GM21786 (cell line): ENCODE measurements at regions not wholly inside any gene's neighbourhood (a gene's known extent, or its start where the extent isn't known, plus 50 kb on each side); places are given as distances from the start of the nearest gene placed in this dataset.

Experiments used
- ATAC-seq: cut with Tn5 transposase; IDR thresholded peaks from one replicate; pipeline ENCODE4 v1.9.1; 2021; ENCODE audit not compliant: unreplicated experiment

- no peak for ATAC-seq
These were observed 435.0 kb upstream of the C2CD4B start for GRCh38 chr15:62599791-62600777.

- ATAC-seq = no peak
These were observed 436.9 kb upstream of the C2CD4B start for GRCh38 chr15:62601777-62602545.

GRCh38 chr15:62603742-62604141 is 438.7 kb upstream of the C2CD4B start:
- no peak for ATAC-seq

GRCh38 chr15:62605282-62605681 is 437.3 kb upstream of the TPM1 start:
- ATAC-seq = no peak

- ATAC-seq = no peak
These were observed 436.0 kb upstream of the TPM1 start for GRCh38 chr15:62606376-62607113.

- ATAC-seq = no peak
These were observed 435.5 kb upstream of the TPM1 start for GRCh38 chr15:62607114-62607462.

- no peak for ATAC-seq
These were observed 434.9 kb upstream of the TPM1 start for GRCh38 chr15:62607643-62608042.

GRCh38 chr15:62608369-62608768 is 434.2 kb upstream of the TPM1 start:
- ATAC-seq = no peak

GRCh38 chr15:62610265-62610869 is 432.2 kb upstream of the TPM1 start:
- no peak for ATAC-seq

- ATAC-seq = no peak
These were observed 431.5 kb upstream of the TPM1 start for GRCh38 chr15:62611002-62611401.

GRCh38 chr15:62612183-62612733 is 430.3 kb upstream of the TPM1 start:
- no peak for ATAC-seq

- no peak for ATAC-seq
These were observed 429.8 kb upstream of the TPM1 start for GRCh38 chr15:62612771-62613170.

- ATAC-seq = no peak
These were observed 425.8 kb upstream of the TPM1 start for GRCh38 chr15:62616746-62617145.

GRCh38 chr15:62617741-62618140 is 424.8 kb upstream of the TPM1 start:
- no peak for ATAC-seq

- no peak for ATAC-seq
These were observed 424.1 kb upstream of the TPM1 start for GRCh38 chr15:62618432-62618831.

- ATAC-seq = no peak
These were observed 423.6 kb upstream of the TPM1 start for GRCh38 chr15:62618846-62619504.

GRCh38 chr15:62619526-62619925 is 423.0 kb upstream of the TPM1 start:
- no peak for ATAC-seq

- no peak for ATAC-seq
These were observed 419.8 kb upstream of the TPM1 start for GRCh38 chr15:62622775-62623174.

- no peak for ATAC-seq
These were observed 417.8 kb upstream of the TPM1 start for GRCh38 chr15:62624547-62625378.
